MG63 (cell line): ENCODE measurements at regions not wholly inside any gene's neighbourhood (a gene's known extent, or its start where the extent isn't known, plus 50 kb on each side); places are given as distances from the start of the nearest gene placed in this dataset.
"Not testable (repeated sequence)": the region's sequence is repeated elsewhere in the genome, so short reads cannot be mapped to it uniquely, and the experiment has no call there.

Source experiments
- DNase-seq: peaks from one replicate; pipeline ENCODE4 v3.0.0-alpha.2; 2020
- H3K27me3 ChIP-seq: fragments of 250-450 bp; sonication (Bioruptor Pico); 2 replicates; pipeline ENCODE4 v1.5.1; 2020; ENCODE audit warnings: mild to moderate bottlenecking, moderate library complexity
- H3K36me3 ChIP-seq: fragments of 250-450 bp; sonication (Bioruptor Pico); 2 replicates; pipeline ENCODE4 v1.5.1; 2020; ENCODE audit warnings: mild to moderate bottlenecking, moderate library complexity
- H3K4me3 ChIP-seq: fragments of 250-450 bp; sonication (Bioruptor Pico); 2 replicates; pipeline ENCODE4 v1.5.1; 2020; ENCODE audit warnings: mild to moderate bottlenecking, moderate library complexity
- H3K9me3 ChIP-seq: fragments of 250-450 bp; sonication (Bioruptor Pico); 2 replicates; pipeline ENCODE4 v1.5.1; 2020; ENCODE audit warnings: mild to moderate bottlenecking, moderate library complexity

DNA sequence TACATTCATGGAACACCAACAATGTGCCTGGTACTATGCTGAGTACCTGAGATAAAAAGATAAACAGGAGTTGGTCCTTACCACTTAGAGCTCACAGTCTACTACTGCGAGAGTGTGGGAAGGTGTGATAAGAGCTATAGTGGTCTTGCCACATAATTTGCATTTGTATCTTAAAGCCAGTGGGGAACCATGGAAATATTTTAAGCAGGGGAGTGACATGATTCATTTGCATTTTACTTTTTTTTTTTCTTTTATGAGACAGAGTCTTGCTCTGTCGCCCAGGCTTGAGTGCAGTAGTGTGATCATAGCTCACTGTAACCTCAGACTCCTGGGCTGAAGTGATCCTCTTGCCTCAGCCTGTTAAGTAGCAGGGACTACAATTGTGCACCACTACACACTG lies 53.6 kb downstream of the SRGAP2 start:
- not testable (repeated sequence) for H3K27me3 ChIP-seq, DNase-seq, H3K9me3 ChIP-seq, H3K36me3 ChIP-seq, H3K4me3 ChIP-seq

DNA sequence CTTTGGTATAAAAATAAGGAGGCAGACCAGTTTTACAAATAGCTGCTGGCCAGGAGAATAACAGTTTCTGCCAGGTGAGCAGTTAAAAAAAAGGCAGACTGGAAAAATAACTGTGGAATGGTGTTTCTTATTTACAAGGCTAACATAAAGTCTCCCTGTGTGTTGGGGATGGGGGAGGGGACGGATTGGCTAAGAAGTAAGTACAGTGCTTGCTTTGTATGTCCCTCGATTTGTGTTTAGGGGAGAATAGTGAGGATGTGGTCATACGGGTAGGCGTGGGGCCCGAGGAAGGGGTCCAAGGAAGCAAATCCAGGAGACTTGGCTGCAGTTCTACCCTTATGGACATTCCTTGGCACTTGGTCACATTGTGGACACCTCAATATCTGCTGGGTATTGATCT lies 58.1 kb downstream of the SRGAP2 start:
- not testable (repeated sequence) for H3K27me3 ChIP-seq, H3K4me3 ChIP-seq, DNase-seq, H3K36me3 ChIP-seq, H3K9me3 ChIP-seq

DNA sequence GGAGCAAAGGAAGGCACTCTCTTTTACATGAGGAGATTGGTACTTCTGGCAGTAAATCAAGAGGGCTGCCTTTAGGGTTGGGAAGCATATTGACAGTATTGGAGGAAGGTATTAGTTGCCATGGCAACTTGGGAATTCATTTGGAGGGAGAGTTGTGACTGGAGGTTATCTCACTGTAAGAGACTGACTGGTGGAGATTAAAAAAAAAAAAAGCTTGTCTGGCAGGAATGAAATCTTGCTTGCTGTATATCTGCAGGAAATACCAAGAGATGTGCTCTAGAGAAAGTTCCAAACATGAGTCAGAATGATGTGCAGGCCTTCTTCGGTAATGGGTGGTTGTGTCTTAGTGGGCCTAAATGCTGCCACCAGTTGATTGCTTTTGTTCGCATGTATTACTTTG lies 59.1 kb downstream of the SRGAP2 start:
- not testable (repeated sequence) for H3K4me3 ChIP-seq, H3K9me3 ChIP-seq, H3K27me3 ChIP-seq, H3K36me3 ChIP-seq
- peak; percentile 12 for DNase-seq

DNA sequence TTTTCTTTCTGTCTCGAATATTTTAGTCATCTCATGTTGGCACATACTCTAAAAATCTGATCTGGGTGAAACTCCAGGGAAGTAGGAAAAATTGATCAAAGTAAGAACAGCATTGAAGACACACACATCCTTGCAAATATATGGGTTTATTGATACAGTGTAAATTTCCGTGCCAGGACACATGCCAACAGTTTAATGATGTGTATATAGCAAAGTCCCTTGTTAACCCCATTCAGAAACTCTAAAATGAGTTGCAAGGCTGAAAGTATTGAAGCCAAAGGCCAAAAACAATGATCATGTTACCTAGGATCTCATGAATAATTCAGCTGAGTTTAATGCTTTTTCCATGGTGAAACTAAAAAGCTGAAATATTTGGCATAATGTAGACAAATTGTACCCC lies 61.6 kb downstream of the SRGAP2 start:
- H3K4me3 ChIP-seq, H3K36me3 ChIP-seq, H3K9me3 ChIP-seq, H3K27me3 ChIP-seq, DNase-seq: not testable (repeated sequence)

DNA sequence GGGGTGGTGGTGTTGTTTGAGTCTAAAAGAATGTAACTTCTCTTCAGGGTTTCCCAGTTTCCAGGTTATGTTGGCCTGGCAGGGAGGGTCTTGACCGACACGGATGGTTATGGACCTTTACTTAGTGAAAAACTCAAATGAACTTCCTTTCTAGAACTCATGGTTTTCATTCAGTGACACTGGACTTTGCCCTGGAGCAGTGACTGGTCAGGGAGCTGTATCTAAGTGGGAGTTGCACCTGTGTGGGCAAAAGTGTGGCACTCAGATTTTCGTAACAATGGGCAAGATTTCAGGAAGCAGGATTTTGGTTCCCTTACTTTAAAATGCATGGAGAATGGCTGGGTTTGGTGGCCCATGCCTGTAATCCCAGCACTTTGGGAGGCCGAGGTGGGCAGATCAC lies 67.8 kb downstream of the SRGAP2 start:
- not testable (repeated sequence) for H3K4me3 ChIP-seq, H3K27me3 ChIP-seq, H3K9me3 ChIP-seq, H3K36me3 ChIP-seq, DNase-seq

DNA sequence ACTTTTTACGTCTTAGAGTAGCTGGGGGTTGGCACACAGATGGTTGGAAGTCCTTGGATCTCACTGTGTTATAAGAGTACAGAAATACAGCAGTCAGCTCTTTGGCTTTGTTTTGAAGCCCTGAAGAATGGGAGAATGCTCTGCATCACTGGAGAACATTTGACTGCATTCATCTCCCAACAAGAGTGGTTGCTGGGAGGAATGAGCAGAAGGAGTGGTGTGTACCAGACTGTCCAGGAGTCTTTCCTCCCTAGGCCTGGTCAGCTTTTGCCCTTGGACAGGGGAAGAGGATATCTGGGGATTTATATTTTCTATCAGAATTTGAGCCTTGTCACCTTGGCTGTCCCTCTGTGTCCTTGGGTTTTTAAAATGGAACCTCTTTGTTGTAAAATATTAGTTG lies 69.8 kb downstream of the SRGAP2 start:
- H3K4me3 ChIP-seq, H3K27me3 ChIP-seq, DNase-seq: not testable (repeated sequence)

DNA sequence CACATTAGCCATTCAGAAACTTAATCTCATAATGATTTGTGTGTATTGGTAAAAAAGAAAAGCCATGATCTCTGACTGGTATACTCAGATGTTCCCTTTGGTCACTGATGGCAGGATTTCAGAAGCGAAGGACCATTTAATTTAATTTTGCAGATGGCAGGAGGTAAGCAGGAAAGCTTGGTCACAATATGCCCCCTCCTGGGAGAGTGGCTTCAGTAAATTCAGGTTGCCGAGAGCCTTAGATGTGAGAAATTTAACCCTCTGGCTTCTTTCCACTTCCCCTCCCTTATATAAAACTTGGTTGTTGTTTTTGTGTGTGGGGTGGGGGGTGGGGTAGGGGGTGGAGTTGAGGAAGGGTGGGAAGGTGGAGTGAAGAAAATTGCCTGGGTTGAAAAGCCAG lies 72.8 kb downstream of the SRGAP2 start:
- not testable (repeated sequence) for H3K36me3 ChIP-seq, H3K9me3 ChIP-seq, H3K27me3 ChIP-seq, DNase-seq, H3K4me3 ChIP-seq

More for the DNA sequence above, 69.8 kb downstream of the SRGAP2 start:
- H3K36me3 ChIP-seq, H3K9me3 ChIP-seq: not testable (repeated sequence)

DNA sequence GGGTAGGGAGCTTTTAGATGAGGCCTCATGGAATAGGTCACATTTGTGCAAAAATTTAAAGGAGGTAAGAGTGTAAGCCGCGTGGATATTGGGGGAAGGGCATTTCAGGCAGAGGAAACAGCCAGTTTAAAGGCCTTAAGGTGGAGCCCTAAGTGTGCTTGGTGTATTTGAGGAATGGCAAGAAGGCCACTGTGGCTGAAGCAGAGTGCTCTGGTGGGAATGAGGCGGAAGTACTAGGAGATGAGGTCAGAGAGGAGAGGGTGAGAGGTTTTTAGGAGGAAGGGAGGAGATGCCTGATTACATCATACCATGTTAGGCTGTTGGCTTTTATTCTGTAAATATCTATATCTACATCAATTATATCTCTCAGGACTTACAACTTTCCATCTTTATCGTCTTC lies 75.3 kb downstream of the SRGAP2 start:
- H3K27me3 ChIP-seq, DNase-seq, H3K4me3 ChIP-seq, H3K9me3 ChIP-seq, H3K36me3 ChIP-seq: not testable (repeated sequence)

DNA sequence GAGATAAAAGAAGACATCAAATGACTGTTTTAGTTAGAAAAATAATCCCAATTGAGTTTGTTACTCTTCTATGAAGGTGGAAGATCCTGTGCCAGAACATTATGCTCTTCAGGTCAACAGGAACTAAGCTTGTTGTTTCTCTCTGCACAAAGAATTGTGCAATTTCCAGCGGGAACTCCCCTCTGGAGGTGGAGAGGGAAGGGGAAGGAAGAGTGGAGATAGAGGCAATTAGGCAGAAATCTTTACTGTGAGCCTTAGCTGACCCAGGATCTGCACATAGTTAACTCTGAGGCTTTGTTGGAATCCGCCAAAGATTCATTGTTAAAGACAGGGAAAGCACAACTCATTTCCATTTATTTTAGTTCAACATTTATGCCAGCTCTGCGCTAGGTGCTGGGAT lies 77.3 kb downstream of the SRGAP2 start:
- H3K4me3 ChIP-seq, H3K27me3 ChIP-seq, DNase-seq, H3K9me3 ChIP-seq, H3K36me3 ChIP-seq: not testable (repeated sequence)

DNA sequence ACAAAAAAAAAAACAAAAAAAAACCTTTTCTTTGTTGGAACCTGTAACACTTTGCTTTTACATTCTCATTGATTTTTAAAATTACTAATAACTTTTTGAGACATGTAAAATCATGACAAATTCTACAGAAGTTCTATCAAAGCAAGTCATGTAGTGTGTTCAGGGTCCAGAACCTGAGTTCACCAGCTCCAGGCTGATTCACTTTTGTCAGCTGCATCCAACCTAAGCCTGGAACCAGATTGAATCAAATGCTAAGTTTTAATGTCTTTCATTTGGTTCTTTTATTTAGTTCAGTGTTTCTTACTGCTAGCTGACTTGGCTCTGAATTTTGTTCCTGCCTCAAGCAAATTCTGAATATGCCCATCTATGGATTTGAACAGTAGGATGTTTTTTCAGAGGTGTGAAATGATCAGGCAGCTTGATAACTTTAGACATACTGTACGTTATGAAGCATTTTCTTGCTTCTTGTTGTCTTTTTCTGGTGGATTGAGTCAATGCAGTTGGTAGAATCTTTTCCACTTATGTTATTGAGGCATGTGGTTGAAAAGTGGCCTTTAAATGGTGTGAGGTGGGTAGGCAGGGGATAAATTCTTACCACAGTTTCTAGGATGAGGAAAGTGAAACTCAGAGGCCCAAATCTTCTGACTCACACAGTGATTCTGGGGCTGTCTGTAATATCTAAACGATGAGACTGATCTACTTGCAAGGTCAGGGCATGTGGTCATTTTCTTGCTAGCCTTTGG lies 78.7 kb downstream of the SRGAP2 start:
- H3K4me3 ChIP-seq, H3K36me3 ChIP-seq: not testable (repeated sequence)

DNA sequence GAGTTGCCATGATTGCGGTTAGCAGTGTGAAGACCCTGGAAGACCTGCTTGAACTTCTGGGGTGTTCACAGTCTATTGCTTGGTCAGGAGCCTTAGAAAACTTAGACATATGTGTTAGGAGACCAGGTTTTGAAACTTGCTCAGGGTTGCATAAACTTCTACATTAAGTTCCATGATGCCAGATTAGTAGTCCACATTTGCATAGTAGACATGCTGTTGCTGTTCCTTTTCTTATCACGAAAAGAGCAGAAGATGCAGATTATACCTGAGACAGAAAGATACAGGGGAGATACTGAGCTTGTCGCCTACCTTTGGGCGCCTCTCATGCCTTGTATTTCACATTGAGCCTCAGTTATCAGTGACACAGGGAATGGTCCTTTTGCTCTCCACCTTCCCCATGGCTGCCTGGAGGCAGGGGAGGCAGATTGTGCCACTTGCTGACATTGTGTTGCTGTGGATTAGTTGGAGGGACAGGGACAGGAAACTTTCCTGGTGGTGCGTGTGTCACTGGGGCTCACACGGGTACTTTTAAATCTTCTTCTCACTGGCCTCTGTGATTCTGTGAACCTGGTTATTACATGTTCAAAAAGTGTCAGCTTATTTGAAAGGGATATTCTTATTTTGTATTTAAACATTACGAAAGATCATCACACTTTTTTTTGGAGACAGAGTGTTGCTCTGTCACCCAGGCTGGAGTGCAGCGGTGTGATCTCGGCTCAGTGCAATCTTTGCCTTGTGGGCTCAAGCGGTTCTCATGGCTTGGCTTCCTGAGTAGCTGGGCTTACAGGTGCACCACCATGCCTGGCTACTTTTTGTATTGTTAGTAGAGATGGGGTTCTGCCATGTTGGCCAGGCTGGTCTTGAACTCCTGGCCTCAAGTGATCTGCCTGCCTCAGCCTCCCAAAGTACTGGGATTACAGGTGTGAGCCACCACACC lies 82.0 kb downstream of the SRGAP2 start:
- H3K27me3 ChIP-seq, H3K9me3 ChIP-seq, H3K36me3 ChIP-seq, H3K4me3 ChIP-seq, DNase-seq: not testable (repeated sequence)

More for the DNA sequence above, 78.7 kb downstream of the SRGAP2 start:
- DNase-seq, H3K9me3 ChIP-seq, H3K27me3 ChIP-seq: not testable (repeated sequence)

DNA sequence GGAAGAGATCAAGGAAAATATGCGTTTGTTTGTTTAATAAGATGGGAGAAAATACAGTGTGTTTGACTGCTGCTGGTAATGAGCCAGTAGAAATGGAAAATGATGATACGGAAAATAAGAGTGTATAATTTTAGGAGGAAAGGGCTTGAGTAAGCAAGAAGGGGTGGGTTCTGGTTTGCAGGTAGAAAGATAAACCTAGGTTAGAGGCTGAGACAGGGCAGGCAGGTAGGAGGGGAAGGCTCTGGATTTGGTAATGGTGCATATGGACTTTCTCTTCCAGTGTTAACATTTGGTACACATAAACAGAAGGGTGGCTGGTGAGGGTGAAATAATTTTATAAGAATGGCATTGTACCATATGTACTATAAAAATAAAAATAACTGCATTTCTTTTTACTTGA lies 84.4 kb downstream of the SRGAP2 start:
- not testable (repeated sequence) for H3K4me3 ChIP-seq, H3K36me3 ChIP-seq, H3K27me3 ChIP-seq, H3K9me3 ChIP-seq, DNase-seq

DNA sequence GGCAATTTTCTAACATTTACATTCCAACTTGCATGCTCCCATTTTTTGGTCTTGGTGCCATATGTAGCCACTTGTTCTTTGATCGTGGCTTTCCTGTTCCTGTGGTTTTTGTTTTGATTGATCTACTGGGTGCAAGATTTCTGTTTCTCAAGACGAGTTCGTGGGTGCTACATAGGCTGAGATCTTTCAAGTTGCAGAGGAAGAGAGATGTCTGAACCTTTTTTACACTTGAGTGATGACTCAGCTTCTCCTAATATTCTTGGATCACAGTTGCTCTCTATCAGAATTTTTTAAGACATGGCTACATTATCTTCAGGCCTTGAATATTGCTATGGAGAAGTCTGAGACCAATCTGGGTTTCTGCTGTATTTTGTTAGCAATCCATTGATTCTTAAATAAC lies 85.1 kb downstream of the SRGAP2 start:
- not testable (repeated sequence) for H3K36me3 ChIP-seq, H3K4me3 ChIP-seq, H3K27me3 ChIP-seq, H3K9me3 ChIP-seq, DNase-seq

DNA sequence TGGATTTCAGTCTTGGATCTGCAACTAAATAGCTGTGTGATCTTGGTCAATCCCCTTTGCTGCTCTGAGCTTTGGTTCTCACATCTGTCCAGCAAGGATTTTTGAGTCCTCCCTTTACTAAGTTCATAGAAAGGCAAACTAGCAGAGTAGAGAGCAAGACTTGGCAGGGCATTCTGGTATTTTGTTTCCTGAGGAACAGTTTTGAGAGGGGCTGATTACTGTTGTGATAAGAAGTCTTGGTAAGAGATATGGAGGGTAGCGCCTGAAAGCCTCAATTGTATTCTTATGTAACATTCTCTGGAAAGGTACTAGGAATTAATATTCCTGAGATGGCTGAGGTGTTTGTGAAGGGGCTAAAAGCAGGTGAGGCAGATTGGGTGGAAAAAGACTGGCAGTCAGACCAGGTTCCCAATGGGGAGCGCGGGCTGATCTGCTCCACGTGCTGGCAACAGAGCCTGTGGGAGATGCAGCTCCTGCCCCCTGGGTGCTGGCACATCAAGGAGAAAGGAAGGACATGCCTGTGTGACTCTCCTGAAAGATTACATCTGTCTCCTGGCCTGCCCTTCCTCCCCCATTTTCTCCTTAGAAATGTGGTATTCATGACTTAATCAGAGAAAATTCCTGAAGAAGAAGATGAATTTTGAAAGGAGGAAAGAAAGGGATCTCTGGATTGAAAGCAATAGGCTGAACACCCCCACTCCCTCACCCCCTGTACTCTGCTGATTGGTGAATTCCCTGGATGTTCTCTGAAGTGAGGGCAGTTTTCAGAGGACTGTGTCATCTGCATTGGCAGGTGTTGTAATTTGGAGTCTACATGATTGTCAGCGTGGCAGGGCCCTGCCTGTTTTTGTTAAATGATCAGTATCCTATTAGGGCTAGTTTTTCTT lies 94.0 kb downstream of the SRGAP2 start:
- not testable (repeated sequence) for H3K27me3 ChIP-seq, H3K4me3 ChIP-seq, H3K9me3 ChIP-seq, H3K36me3 ChIP-seq, DNase-seq

DNA sequence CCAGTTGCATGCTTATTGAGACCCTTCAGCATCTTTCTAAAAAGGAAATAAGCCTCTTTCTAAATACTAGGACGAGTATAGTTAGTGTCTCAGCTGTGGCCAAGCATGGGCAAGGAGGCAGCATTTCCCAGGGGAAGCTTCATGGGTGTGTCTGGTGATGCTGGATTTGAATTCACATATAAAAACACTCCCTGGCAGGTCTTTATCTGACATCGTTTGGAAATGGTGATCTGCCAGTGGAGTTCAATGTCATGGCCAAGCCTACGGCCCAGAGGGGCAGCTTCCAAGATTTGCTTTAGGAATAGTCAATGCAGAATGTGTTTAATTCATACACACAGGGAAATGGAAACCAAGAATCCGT lies 94.7 kb downstream of the SRGAP2 start:
- not testable (repeated sequence) for H3K4me3 ChIP-seq, H3K36me3 ChIP-seq, DNase-seq, H3K27me3 ChIP-seq, H3K9me3 ChIP-seq

DNA sequence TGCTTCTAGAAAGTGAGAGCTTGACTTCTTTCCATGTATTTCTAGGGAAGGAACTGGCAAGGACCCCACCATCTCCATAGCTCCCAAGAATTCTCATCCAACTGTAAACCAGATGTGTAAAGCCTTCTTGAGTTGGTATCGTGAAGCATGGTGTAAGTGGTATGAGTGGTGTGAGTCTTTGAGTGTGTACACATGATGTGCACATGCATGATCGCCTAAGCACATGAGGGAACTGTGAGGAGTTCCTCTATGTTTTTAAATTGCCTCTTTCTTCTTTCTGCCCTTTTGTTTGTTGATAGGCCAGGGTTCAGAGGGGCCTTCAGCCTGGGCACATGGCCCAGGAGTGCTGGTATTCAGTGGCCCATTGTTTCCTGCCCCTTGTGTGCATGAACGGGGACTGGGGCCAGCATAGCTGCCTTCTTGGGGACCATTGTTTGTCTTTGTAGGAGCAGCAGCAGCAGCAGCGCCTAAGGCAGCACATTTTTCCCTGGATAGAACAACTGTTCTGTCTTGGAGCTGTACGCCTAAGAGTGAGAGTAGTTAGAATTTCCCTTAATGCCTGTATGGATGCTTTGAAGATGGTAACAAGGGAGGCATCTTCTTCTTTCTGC lies 95.9 kb downstream of the SRGAP2 start:
- H3K36me3 ChIP-seq, DNase-seq, H3K9me3 ChIP-seq, H3K27me3 ChIP-seq, H3K4me3 ChIP-seq: not testable (repeated sequence)

DNA sequence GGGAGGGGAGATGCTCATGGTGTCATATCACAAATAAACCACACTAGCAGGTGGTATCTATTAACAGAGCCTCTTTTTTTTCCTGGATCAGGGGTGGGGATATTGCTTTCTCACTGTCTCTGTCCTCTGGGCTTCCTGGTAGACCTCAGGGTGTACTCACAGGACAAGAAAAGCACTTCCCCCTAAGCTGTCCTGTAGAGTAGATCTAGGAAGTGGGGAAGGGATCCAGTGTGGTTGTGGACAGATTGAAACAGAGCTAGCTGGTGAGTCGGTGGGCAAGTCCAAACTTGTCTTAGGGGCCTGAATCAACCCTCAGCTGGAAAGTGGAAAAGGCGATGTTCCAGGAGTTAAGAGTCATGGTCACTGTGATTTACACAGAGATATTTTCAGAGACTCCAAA lies 96.6 kb downstream of the SRGAP2 start:
- not testable (repeated sequence) for H3K4me3 ChIP-seq, H3K36me3 ChIP-seq, H3K9me3 ChIP-seq, H3K27me3 ChIP-seq, DNase-seq
